Neuronal stem cell (in vitro differentiated cells): ENCODE measurements at regions not wholly inside any gene's neighbourhood (a gene's known extent, or its start where the extent isn't known, plus 50 kb on each side); places are given as distances from the start of the nearest gene placed in this dataset.

Experiments used
- DNase-seq: peaks from one replicate; pipeline ENCODE4 v3.0.0-alpha.2; 2013; ENCODE audit warnings: low spot score
- H2AFZ ChIP-seq: one replicate; pipeline ENCODE4 v1.6.1; 2013; ENCODE audit warnings: mild to moderate bottlenecking, low read length, inconsistent platforms
- H2AK5ac ChIP-seq: 2 replicates; pipeline ENCODE4 v1.6.1; 2013; ENCODE audit warnings: low read depth, mild to moderate bottlenecking, inconsistent platforms, low read length, moderate library complexity, mixed read lengths
- H2BK120ac ChIP-seq: 2 replicates; pipeline ENCODE4 v1.6.1; 2013; ENCODE audit warnings: low read depth, mild to moderate bottlenecking, inconsistent platforms, low read length, moderate library complexity, mixed read lengths
- H2BK12ac ChIP-seq: one replicate; pipeline ENCODE4 v1.6.1; 2013; ENCODE audit warnings: low read length, inconsistent platforms
- H2BK15ac ChIP-seq: 2 replicates; pipeline ENCODE4 v1.6.1; 2013; ENCODE audit warnings: mild to moderate bottlenecking, low read length, inconsistent platforms, mixed read lengths
- H2BK5ac ChIP-seq: one replicate; pipeline ENCODE4 v1.6.1; 2013; ENCODE audit warnings: inconsistent platforms, mild to moderate bottlenecking, low read length, moderate library complexity
- H3K14ac ChIP-seq: one replicate; pipeline ENCODE4 v1.6.1; 2013; ENCODE audit warnings: low read length, inconsistent platforms
- H3K18ac ChIP-seq: 2 replicates; pipeline ENCODE4 v1.6.1; 2013; ENCODE audit warnings: low read length, inconsistent platforms
- H3K23ac ChIP-seq: 2 replicates; pipeline ENCODE4 v1.6.1; 2013; ENCODE audit warnings: low read depth, mild to moderate bottlenecking, mixed read lengths, low read length, inconsistent platforms; ENCODE audit not compliant: poor library complexity
- H3K27ac ChIP-seq: replicated peaks from 3 replicates; pipeline ENCODE4 v1.5.1; 2013; ENCODE audit warnings: low read length, inconsistent platforms
- H3K27me3 ChIP-seq, 3 experiments: 2 replicates each; pipeline ENCODE4 v1.6.1; 2013; ENCODE audit warnings: low read length in 3 of 3, mild to moderate bottlenecking in 2 of 3, inconsistent platforms in 1 of 3, low read depth in 1 of 3, mixed read lengths in 1 of 3, moderate library complexity in 1 of 3; ENCODE audit not compliant: control insufficient read depth in 3 of 3, insufficient read depth in 3 of 3
- H3K36me3 ChIP-seq, 2 donors: replicated peaks in 1 of 2; 2 replicates each; pipeline ENCODE4 v1.6.1; 2013; ENCODE audit warnings: low read length in 2 of 2; ENCODE audit not compliant: control insufficient read depth in 2 of 2, insufficient read depth in 2 of 2
- H3K4ac ChIP-seq: 2 replicates; pipeline ENCODE4 v1.6.1; 2013; ENCODE audit warnings: inconsistent platforms, mild to moderate bottlenecking, low read length, moderate library complexity
- H3K4me1 ChIP-seq, 2 donors: 1 replicate in 1 of 2; 2 replicates in 1 of 2; pipeline ENCODE4 v1.6.1; 2013; ENCODE audit warnings: low read length in 2 of 2, low read depth in 1 of 2; ENCODE audit not compliant: control insufficient read depth in 2 of 2, insufficient read depth in 1 of 2
- H3K4me2 ChIP-seq: one replicate; pipeline ENCODE4 v1.6.1; 2013; ENCODE audit warnings: mild to moderate bottlenecking, low read length, inconsistent platforms; ENCODE audit not compliant: insufficient read depth, poor library complexity, severe bottlenecking
- H3K4me3 ChIP-seq, 2 donors: 2 replicates each; pipeline ENCODE4 v1.5.1; 2013; ENCODE audit warnings: low read length in 2 of 2, mild to moderate bottlenecking in 2 of 2, inconsistent platforms in 1 of 2, moderate library complexity in 1 of 2
- H3K79me1 ChIP-seq: one replicate; pipeline ENCODE4 v1.6.1; 2013; ENCODE audit warnings: low read depth, mild to moderate bottlenecking, inconsistent platforms, low read length, moderate library complexity
- H3K9ac ChIP-seq: one replicate; pipeline ENCODE4 v1.6.1; 2013; ENCODE audit warnings: mild to moderate bottlenecking, low read depth, low read length, inconsistent platforms; ENCODE audit not compliant: poor library complexity
- H3K9me3 ChIP-seq, 2 donors: replicated peaks in 1 of 2; 2 replicates each; pipeline versions ENCODE3 to v1.6.1; 2013; ENCODE audit warnings: low read length in 2 of 2, mild to moderate bottlenecking in 2 of 2, inconsistent platforms in 1 of 2, low read depth in 1 of 2, mixed read lengths in 1 of 2, moderate library complexity in 1 of 2; ENCODE audit not compliant: control insufficient read depth in 2 of 2, insufficient read depth in 1 of 2
- H4K8ac ChIP-seq: one replicate; pipeline ENCODE4 v1.6.1; 2013; ENCODE audit warnings: low read depth, mild to moderate bottlenecking, inconsistent platforms, low read length, moderate library complexity
- H4K91ac ChIP-seq: one replicate; pipeline ENCODE4 v1.6.1; 2013; ENCODE audit warnings: low read length, low read depth, mild to moderate bottlenecking, inconsistent platforms; ENCODE audit not compliant: poor library complexity
- WGBS, 2 donors: extraction: QIAGEN DNeasy Blood & Tissue Kit; methylation state at CpG; one replicate each; pipeline ENCODE4 v1.1.7; 2013; ENCODE audit warnings: missing lambda C conversion rate in 2 of 2, mixed read lengths in 1 of 2; ENCODE audit not compliant: insufficient read length in 2 of 2, insufficient replicate concordance in 1 of 2; ENCODE audit errors: extremely low coverage in 2 of 2; 5-methylcytosine and 5-hydroxymethylcytosine counted together

- H3K9me3 ChIP-seq: no peaks in the 10 kb centered on the region
- H2AFZ ChIP-seq: no peak overlapping the region
- no CpG with 5 or more reads among the region's 6 CpGs for WGBS, 2 donors
- no peak overlapping the region for H4K8ac ChIP-seq
- no peaks in the 10 kb centered on the region for H3K79me1 ChIP-seq
- no peak overlapping the region for H3K23ac ChIP-seq
- H2BK120ac ChIP-seq: no peak overlapping the region
- H3K27ac ChIP-seq: no peak overlapping the region
- peaks cover 0 to 3% of the 10 kb centered on the region in 2 donors for H3K4me1 ChIP-seq
- no peak overlapping the region for H3K18ac ChIP-seq
- no peak overlapping the region for H4K91ac ChIP-seq
- H2AK5ac ChIP-seq: no peak overlapping the region
- no peaks in the 10 kb centered on the region for H3K36me3 ChIP-seq
- no peak overlapping the region for H3K4me3 ChIP-seq
- H3K9ac ChIP-seq: no peak overlapping the region
- no peak overlapping the region for H3K14ac ChIP-seq
- H2BK12ac ChIP-seq: no peak overlapping the region
- H3K27me3 ChIP-seq: no peaks in the 10 kb centered on the region
- no peak for DNase-seq
- no peak overlapping the region for H3K4me2 ChIP-seq
- no peak overlapping the region for H2BK5ac ChIP-seq
- no peak overlapping the region for H2BK15ac ChIP-seq
- no peak overlapping the region for H3K4ac ChIP-seq
Measured at GRCh38 chr2:195595825-195596224, 61.2 kb upstream of the SLC39A10 start.

- H3K4ac ChIP-seq: no peak overlapping the region
- no peak overlapping the region for H2BK5ac ChIP-seq
- no peak overlapping the region for H2AFZ ChIP-seq
- no CpG with 5 or more reads among the region's 4 CpGs for WGBS, 2 donors
- no peak overlapping the region for H3K18ac ChIP-seq
- no peak overlapping the region for H3K27ac ChIP-seq
- no peaks in the 10 kb centered on the region for H3K36me3 ChIP-seq
- H3K9me3 ChIP-seq: no peaks in the 10 kb centered on the region
- H3K9ac ChIP-seq: no peak overlapping the region
- H3K27me3 ChIP-seq: no peaks in the 10 kb centered on the region
- H2AK5ac ChIP-seq: no peak overlapping the region
- no peak overlapping the region for H2BK120ac ChIP-seq
- no peak overlapping the region for H3K4me3 ChIP-seq
- H4K8ac ChIP-seq: no peak overlapping the region
- H2BK12ac ChIP-seq: no peak overlapping the region
- H2BK15ac ChIP-seq: no peak overlapping the region
- H3K4me1 ChIP-seq: peaks cover 0 to 3% of the 10 kb centered on the region in 2 donors
- no peak overlapping the region for H3K4me2 ChIP-seq
- H4K91ac ChIP-seq: no peak overlapping the region
- no peak overlapping the region for H3K14ac ChIP-seq
- no peak for DNase-seq
- no peaks in the 10 kb centered on the region for H3K79me1 ChIP-seq
- H3K23ac ChIP-seq: no peak overlapping the region
Measured at GRCh38 chr2:195594919-195595694, 61.9 kb upstream of the SLC39A10 start.

- no peaks in the 10 kb centered on the region for H3K27me3 ChIP-seq
- no peak overlapping the region for H3K27ac ChIP-seq
- H3K4me3 ChIP-seq: no peak overlapping the region
- no peak overlapping the region for H3K18ac ChIP-seq
- H4K91ac ChIP-seq: no peak overlapping the region
- no peak overlapping the region for H3K23ac ChIP-seq
- no peak overlapping the region for H2BK120ac ChIP-seq
- DNase-seq: no peak
- H3K79me1 ChIP-seq: no peaks in the 10 kb centered on the region
- H3K4ac ChIP-seq: no peak overlapping the region
- no peak overlapping the region for H4K8ac ChIP-seq
- no peak overlapping the region for H2BK12ac ChIP-seq
- peaks cover 0 to 3% of the 10 kb centered on the region in 2 donors for H3K4me1 ChIP-seq
- H3K36me3 ChIP-seq: no peaks in the 10 kb centered on the region
- no peak overlapping the region for H3K4me2 ChIP-seq
- H3K14ac ChIP-seq: no peak overlapping the region
- no peak overlapping the region for H2BK15ac ChIP-seq
- H2BK5ac ChIP-seq: no peak overlapping the region
- no peak overlapping the region for H3K9ac ChIP-seq
- no peaks in the 10 kb centered on the region for H3K9me3 ChIP-seq
- WGBS, 2 donors: no CpG with 5 or more reads among the region's 3 CpGs
- no peak overlapping the region for H2AFZ ChIP-seq
- no peak overlapping the region for H2AK5ac ChIP-seq
Measured at GRCh38 chr2:195594248-195594647, 62.8 kb upstream of the SLC39A10 start.

GRCh38 chr2:195592105-195592504 lies 64.9 kb upstream of the SLC39A10 start:
- Histone ChIP-seq H3K4me2 (no peak overlapping the region), H2BK15ac (no peak overlapping the region), H3K9me3 (no peaks in the 10 kb centered on the region), H2AK5ac (no peak overlapping the region), H3K27ac (no peak overlapping the region), H2BK5ac (no peak overlapping the region), H3K79me1 (no peaks in the 10 kb centered on the region), H4K91ac (no peak overlapping the region), H3K36me3 (no peaks in the 10 kb centered on the region), H2BK12ac (no peak overlapping the region), H3K4me3 (no peak overlapping the region), H3K4me1 (peaks cover 0 to 3% of the 10 kb centered on the region in 2 donors), H3K23ac (no peak overlapping the region), H3K18ac (no peak overlapping the region), H3K14ac (no peak overlapping the region), H3K4ac (no peak overlapping the region), H2AFZ (no peak overlapping the region), H3K9ac (no peak overlapping the region), H4K8ac (no peak overlapping the region), H3K27me3 (no peaks in the 10 kb centered on the region), H2BK120ac (no peak overlapping the region)
- WGBS, 2 donors: no CpG with 5 or more reads among the region's 2 CpGs
- DNase-seq: no peak
